GM12878 (cell line): ENCODE measurements at regions not wholly inside any gene's neighbourhood (a gene's known extent, or its start where the extent isn't known, plus 50 kb on each side); places are given as distances from the start of the nearest gene placed in this dataset.

Source experiments
- ATAC-seq: fragments of 200-7000 bp; cut with Tn5 transposase; 3 replicates; pipeline ENCODE4 v1.9.1; 2020; ENCODE audit warnings: mild to moderate bottlenecking, moderate library complexity
- BruUV-seq: library from RNA; stranded (reverse); fragments of 400-500 nt; replicated peaks from 2 replicates; lab custom pipeline; 2021; lab: Mats Ljungman, UMichigan
- CTCF ChIA-PET: fragments of 300-600 bp; sonication (Branson Sonifier 250); formaldehyde crosslinking; extraction: SDS; loops from one replicate; lab custom pipeline; 2021; ENCODE audit warnings: inconsistent platforms; lab: Yijun Ruan, JAX
- POLR2A ChIA-PET: fragments of 350-600 bp; formaldehyde crosslinking; extraction: SDS; loops from one replicate; lab custom pipeline; 2021; ENCODE audit warnings: inconsistent platforms; lab: Charles Lee
- RAD21 ChIA-PET: fragments of 300-600 bp; sonication (Branson Sonifier 250); formaldehyde crosslinking; loops from one replicate; lab custom pipeline; 2023; ENCODE audit warnings: antibody characterized with exemption; ENCODE audit not compliant: unreplicated experiment; lab: Charles Lee
- SMC1A ChIA-PET: fragments of 300-600 bp; sonication (Branson Sonifier 250); formaldehyde crosslinking; loops from one replicate; lab custom pipeline; 2023; ENCODE audit not compliant: unreplicated experiment, uncharacterized antibody; lab: Charles Lee
- DNase-seq: peaks from one replicate; pipeline ENCODE4 v3.0.0-alpha.2; 2011; ENCODE audit warnings: low read depth, low spot score
- FAIRE-seq: peaks from 3 replicates; lab custom pipeline; 2011; peaks lifted over from hg19 to GRCh38; lab: Jason Lieb, UNC
- H2AFZ ChIP-seq: 2 replicates; pipeline ENCODE4 v1.6.0; 2011; ENCODE audit warnings: low read depth, low read length, control low read depth; ENCODE audit not compliant: control insufficient read depth
- H3K27ac ChIP-seq: 2 replicates; pipeline ENCODE4 v1.5.1; 2011; ENCODE audit warnings: control low read depth; ENCODE audit not compliant: control insufficient read depth, insufficient read depth
- H3K27me3 ChIP-seq, 2 experiments: replicated peaks in 1 of 2; 2 replicates each; pipeline versions ENCODE4 v1.6.0 to v1.6.1; 2011; ENCODE audit warnings: low read length in 1 of 2; ENCODE audit not compliant: control insufficient read depth in 2 of 2, insufficient read depth in 2 of 2
- H3K36me3 ChIP-seq, 2 experiments: 2 replicates each; pipeline ENCODE4 v1.5.1; 2011; ENCODE audit warnings: low read length in 1 of 2; ENCODE audit not compliant: control insufficient read depth in 2 of 2, insufficient read depth in 2 of 2
- H3K4me1 ChIP-seq: 2 replicates; pipeline ENCODE4 v1.6.1; 2011; ENCODE audit warnings: mild to moderate bottlenecking, low read length, moderate library complexity, mixed read lengths; ENCODE audit not compliant: control insufficient read depth, insufficient read depth
- H3K4me2 ChIP-seq: 2 replicates; pipeline ENCODE4 v1.6.0; 2011; ENCODE audit warnings: control low read depth; ENCODE audit not compliant: control insufficient read depth, insufficient read depth
- H3K4me3 ChIP-seq: fragments of 200-600 bp; sonication (generic); 2 replicates; pipeline ENCODE4 v1.5.1; 2016
- H3K79me2 ChIP-seq: 2 replicates; pipeline ENCODE4 v1.6.0; 2011; ENCODE audit warnings: low read length; ENCODE audit not compliant: control insufficient read depth, insufficient read depth
- H3K9ac ChIP-seq: 2 replicates; pipeline ENCODE4 v1.8.0; 2011; ENCODE audit warnings: low read length, control low read depth, mixed read lengths; ENCODE audit not compliant: control insufficient read depth, insufficient read depth
- H3K9me3 ChIP-seq: replicated peaks from 3 replicates; pipeline ENCODE4 v1.5.1; 2011; ENCODE audit warnings: mild to moderate bottlenecking, low read length; ENCODE audit not compliant: control insufficient read depth, insufficient read depth
- H4K20me1 ChIP-seq: 2 replicates; pipeline ENCODE4 v1.6.0; 2011; ENCODE audit not compliant: control insufficient read depth, insufficient read depth
- ETV6 ChIP-seq, 2 experiments: fragments of 450-650 bp in 1 of 2; IDR thresholded peaks in 1 of 2; conservative IDR thresholded peaks in 1 of 2; 2 replicates each; pipeline ENCODE4 v1.6.1; 2014; ENCODE audit warnings: antibody characterized with exemption in 1 of 2, borderline replicate concordance in 1 of 2, low read depth in 1 of 2, mild to moderate bottlenecking in 1 of 2, moderate library complexity in 1 of 2
- IKZF1 ChIP-seq: fragments of 450-650 bp; conservative IDR thresholded peaks from 2 replicates; pipeline ENCODE4 v1.6.1; 2017; ENCODE audit warnings: antibody characterized with exemption, mild to moderate bottlenecking
- SMAD1 ChIP-seq: fragments of 450-650 bp; IDR thresholded peaks from 2 replicates; pipeline ENCODE4 v1.6.1; 2018; ENCODE audit warnings: mild to moderate bottlenecking, low read depth; ENCODE audit not compliant: partially characterized antibody
- YY1 ChIP-seq: IDR thresholded peaks from 2 replicates; pipeline ENCODE4 v1.6.1; 2011; ENCODE audit warnings: low read depth, mild to moderate bottlenecking, low read length
- ZBTB4 ChIP-seq: fragments of 450-650 bp; formaldehyde crosslinking; IDR thresholded peaks from 2 replicates; pipeline ENCODE4 v1.4.0; 2022; ENCODE audit warnings: mild to moderate bottlenecking, moderate library complexity
- WGBS: methylation state at CpG from one replicate; pipeline ENCODE4 v1.1.6; 2016; ENCODE audit warnings: low lambda C conversion rate; ENCODE audit not compliant: insufficient replicate concordance, insufficient coverage; ENCODE audit errors: missing lambda C conversion rate; 5-methylcytosine and 5-hydroxymethylcytosine counted together
- in situ Hi-C: fragments of 300-500 bp; cut with MboI; formaldehyde crosslinking; loops from 9 replicates; pipeline ENCODE4 v1.14.3; 2018; ENCODE audit warnings: mixed read lengths
- intact Hi-C: fragments of 100-400 bp; cut with micrococcal nuclease; formaldehyde crosslinking; loops from one replicate; pipeline ENCODE4 v1.14.2; 2022; ENCODE audit not compliant: unreplicated experiment

GRCh38 chr7:69182596-69183467, 415.4 kb upstream of the AUTS2 start:
- Histone ChIP-seq H3K4me2 (no peak overlapping the region), H3K4me1 (no peaks in the 10 kb centered on the region), H3K27me3 (no peaks in the 10 kb centered on the region), H3K9ac (no peak overlapping the region), H3K27ac (no peak overlapping the region), H2AFZ (no peak overlapping the region), H3K79me2 (no peaks in the 10 kb centered on the region), H4K20me1 (no peaks in the 10 kb centered on the region), H3K36me3 (no peaks in the 10 kb centered on the region), H3K9me3 (no peaks in the 10 kb centered on the region), H3K4me3 (no peak overlapping the region)
- in situ Hi-C loops, result no loop called here
- BruUV-seq, result no TSS peak
- peak; percentile 47 for ATAC-seq
- no peak for TF ChIP-seq IKZF1
- TF ChIP-seq SMAD1, result no peak
- no peak for TF ChIP-seq YY1
- TF ChIP-seq ZBTB4 (CRISPR knock-in tag), result no peak
- peak in 1 of 2 experiments; percentile 32; a peak in 1 of 4 replicates for TF ChIP-seq ETV6 (conservative IDR thresholded peaks at IDR 0.05 in 1 of 2, IDR thresholded peaks at IDR 0.05 in 1 of 2; ENCODE audit: borderline replicate concordance in 1 of 2, low read depth in 1 of 2)
- intact Hi-C loops, result no loop called here
- no peak for DNase-seq
- no peak for FAIRE-seq
- WGBS, result 15% methylated on average over 6 of the region's 6 CpGs
- POLR2A ChIA-PET, result no interaction called here
- CTCF ChIA-PET, result no interaction called here
- RAD21 ChIA-PET, result no interaction called here
- SMC1A ChIA-PET, result no interaction called here
